GM19397 (cell line): ENCODE measurements at regions not wholly inside any gene's neighbourhood (a gene's known extent, or its start where the extent isn't known, plus 50 kb on each side); places are given as distances from the start of the nearest gene placed in this dataset.
"Not testable (repeated sequence)": the region's sequence is repeated elsewhere in the genome, so short reads cannot be mapped to it uniquely, and the experiment has no call there.

Experiments used
- ATAC-seq: cut with Tn5 transposase; IDR thresholded peaks from one replicate; pipeline ENCODE4 v1.9.1; 2021; ENCODE audit warnings: mild to moderate bottlenecking, moderate library complexity; ENCODE audit not compliant: unreplicated experiment

DNA sequence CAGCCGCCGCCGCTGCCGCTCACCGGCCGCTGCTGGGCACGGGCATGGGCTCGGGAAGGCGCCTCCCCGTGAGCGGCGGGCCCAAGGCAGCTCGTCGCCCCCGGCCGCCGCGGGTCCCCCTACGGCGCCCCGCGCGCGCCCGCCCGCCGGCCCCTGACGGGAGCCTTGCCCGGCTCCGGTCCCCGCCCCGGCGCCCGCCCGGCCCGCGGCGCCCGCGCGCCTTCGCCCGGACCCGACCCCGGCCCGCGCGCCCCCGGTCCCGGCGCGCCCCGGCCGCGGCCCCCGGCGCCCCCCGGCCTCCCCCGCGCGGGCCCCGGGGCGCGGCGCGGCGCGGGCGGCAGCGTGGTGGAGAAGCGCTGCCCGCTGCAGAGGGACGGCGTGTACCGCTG is 177.7 kb downstream of the OR4M2 start:
- no peak for ATAC-seq

DNA sequence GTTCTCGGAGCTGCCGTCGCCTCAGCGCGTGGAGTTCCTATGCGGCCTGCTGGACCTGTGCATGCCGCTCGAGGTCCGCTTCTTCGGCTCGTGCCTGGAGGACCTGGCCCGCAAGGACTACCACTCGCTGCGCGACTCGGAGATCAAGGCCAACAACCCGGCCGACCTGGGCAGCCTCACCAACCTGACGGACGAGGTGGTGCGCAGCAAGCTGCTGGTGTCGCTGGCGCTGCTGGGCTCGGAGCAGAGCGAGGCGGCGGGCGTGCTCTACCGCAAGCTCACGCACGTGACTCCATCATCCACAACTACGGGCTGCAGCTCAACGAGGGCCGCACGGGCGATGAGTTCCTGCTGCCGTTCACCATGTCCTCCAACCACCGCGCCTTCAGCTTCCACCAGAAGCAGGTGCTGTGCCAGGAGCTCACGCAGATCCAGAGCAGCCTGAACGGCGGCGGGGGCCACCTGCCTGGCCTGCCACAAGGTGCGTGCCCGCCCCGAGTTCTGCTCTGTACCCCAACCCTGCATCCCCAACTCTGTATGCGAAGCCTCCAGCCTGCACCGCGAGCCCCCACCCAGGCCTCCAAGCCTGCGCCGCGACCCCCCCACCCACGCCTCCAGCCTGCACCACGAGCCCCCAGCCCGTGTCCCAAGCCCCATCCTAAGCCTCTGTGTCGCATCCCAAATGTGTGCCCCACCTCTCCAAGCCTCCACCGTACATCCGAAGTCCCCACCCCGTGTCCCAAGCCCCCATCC is 178.2 kb downstream of the OR4M2 start:
- no peak for ATAC-seq

DNA sequence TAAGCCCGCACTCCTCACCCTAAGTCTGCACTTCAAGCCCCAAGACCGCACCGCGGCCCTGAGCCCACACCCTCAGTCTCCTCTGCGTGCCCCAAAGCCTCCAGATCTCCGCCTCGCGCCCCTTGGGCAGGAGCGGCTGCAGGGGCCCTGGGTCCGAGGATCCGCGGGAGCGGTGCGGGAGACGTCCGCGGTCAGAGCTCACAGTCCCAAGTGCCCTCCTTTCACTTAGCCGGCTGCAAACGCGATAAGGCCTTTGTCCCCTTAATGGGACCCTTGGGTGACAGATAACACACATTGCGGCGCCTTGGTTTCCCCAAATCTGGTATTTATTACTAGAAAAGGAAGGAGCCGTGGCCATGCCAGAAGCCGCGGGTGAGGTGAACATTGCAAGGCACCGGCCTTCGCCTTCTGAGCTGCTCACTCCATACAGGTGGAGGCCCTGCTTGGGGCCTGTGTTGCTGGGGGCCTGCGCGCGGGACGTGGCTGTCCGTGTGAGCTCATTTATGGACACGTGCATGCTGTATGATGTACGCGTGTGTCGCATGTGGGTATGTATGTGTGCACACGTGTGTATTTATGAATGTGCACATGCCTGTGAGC is 178.9 kb downstream of the OR4M2 start:
- not testable (repeated sequence) for ATAC-seq

DNA sequence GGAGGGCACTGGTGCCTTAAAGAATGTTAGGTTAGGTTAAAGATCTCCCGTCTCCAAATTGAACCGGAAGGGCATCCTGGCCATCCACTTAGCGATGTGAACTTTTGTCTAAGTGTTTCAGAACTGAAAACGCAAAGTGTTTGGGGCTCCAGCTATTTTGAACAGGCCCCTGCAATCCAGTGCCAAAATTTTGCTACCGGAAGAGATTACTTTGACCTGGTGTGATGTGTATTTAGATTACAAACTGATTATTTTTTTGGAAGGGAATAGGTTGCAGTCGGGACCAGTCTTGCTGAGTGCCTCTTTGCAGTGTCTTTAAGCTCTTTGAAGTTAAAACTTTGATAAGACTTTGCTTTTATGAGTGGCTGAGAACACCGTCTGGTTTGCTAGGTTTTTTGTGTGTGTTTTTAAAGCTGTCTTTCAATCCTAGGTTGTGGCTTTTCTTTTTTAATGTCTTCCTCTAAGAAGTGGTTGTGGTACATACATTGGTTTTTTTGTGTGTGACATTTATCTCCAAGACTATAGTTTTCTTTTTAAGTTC is 179.6 kb downstream of the OR4M2 start:
- ATAC-seq = no peak

DNA sequence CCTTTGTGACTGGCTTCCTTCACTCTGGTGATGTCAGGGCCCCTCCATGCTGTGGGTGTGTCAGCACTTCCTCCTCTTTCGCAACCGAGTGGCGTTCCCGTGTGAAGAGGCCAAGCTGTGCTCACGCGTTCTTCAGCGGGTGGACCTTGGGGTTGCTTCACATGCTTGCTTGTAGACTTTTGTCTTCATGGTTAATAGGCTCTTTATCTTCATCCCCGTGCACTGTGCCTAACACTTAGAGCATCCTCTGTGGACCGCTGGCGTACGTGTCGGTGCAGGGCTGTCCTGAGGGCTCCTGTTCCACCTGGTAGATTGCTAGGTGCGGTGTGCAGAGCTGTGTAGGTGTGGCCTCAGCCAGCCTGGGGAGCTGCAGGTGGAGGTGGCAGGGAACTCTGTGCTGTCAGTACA is 182.3 kb downstream of the OR4M2 start:
- no peak for ATAC-seq

DNA sequence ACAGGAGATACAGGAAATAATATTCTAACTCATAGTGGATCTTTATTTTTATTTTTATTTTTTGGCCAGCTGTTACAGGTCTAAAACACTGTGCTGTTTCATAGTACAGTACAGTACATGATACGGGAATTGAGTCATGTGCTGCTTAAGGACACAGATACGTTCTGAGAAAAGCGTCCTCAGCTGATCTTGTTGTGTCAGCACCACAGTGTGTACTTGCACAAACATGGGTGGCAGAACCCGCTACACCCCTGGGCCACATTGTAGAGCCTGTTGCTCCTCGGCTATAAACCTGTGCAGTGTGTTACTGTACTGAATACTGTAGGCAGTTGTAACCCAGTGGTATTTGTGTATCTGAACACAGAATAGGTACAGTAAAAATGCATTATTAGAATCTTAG is 183.4 kb downstream of the OR4M2 start:
- ATAC-seq = no peak

DNA sequence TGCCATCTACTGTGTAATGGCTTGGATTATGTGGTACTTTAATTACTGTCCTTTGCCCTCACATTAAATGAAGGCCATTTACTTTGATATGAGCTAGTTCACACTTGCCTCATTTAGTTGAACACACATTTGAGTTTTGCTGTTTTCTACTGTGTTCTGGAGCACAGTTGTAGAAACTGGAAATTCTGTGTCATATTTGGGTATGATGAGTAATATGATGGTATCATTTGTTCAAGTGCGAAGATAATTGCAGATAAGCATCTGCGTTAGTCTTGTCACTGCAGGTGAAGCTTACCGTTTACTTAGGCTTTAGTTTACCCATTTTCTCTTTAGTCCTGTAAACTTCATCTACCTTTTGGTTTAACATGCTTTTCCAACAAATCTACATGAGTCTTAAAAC is 183.9 kb downstream of the OR4M2 start:
- ATAC-seq = not testable (repeated sequence)

DNA sequence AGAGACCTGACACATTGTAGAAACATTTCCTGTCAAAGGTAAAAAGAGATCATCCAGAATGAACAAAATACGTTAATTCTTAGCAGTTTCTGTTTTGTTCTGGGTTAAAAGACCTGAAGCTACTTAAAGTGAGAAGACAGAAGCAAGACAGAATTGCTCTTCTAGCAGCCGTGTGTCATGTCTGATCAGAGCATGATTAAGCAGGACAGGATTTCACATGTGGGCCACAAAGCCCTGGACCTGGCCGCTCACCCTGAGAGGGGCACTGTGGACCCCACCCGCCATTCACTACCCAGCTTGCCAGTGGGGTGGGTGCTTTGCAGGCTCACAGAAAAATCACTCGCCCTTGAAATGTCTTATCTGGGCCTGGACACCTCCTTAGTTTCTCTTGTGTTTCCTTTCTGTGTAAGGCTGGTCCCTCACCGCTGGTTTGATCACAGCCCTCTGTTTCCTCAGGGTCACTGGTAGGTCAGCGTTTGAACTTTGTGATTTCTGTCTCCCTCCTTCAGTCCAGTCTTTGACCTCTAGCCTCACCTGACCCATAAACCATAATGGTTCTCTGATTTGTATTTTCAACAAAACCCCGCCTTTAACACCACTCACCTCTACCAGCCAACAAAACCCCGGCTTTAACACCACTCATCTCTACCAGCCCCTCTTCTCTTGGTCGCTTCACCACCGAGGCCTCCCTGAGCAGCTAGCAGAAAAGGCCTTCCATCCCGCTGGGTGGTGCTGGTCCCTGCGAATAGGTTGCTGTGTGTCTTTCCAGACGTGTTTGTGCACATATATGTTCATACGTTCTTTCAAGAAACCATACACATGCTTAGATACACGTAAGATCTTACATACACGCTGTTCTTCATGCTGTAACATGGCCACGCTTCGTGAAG is 185.0 kb downstream of the OR4M2 start:
- no peak for ATAC-seq

DNA sequence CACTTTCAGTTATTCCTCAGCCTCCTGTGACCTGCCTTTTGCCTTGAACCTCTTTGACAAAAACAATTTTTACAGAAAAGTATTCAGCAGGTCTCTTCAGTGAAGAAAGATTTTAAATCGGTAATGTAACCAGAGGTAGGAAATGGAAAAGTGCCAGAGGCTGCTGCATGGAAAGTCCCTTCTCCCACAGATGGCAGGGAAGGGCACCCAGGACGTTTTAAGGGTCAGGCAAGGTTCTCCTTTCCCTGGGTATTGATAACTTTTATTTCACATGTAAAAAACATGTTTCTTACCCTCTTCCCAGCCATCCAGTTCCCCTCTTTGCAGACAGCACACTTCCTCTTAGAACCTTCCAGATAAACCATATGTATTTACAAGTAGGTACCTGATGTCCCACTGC is 185.6 kb downstream of the OR4M2 start:
- ATAC-seq = no peak

DNA sequence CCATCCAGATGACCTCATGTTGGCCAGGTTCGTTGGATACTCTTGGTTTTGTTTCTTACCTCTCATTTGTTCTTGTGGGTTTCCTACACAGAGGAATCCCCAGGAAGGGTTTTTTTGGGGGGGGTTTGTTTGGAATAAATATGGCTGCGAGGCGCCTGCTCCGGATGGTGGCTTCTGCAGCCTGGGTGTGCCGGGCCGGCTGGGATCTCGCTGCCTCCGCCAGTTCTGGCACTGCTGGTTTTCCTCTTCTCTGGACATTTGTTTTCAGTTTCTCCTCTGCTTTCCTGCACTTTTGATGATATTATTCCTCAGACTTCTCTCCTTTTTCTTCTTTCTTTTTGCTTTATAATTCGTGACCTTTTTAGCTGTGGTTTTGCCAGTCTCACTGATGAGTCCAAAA is 187.4 kb downstream of the OR4M2 start:
- ATAC-seq = no peak

DNA sequence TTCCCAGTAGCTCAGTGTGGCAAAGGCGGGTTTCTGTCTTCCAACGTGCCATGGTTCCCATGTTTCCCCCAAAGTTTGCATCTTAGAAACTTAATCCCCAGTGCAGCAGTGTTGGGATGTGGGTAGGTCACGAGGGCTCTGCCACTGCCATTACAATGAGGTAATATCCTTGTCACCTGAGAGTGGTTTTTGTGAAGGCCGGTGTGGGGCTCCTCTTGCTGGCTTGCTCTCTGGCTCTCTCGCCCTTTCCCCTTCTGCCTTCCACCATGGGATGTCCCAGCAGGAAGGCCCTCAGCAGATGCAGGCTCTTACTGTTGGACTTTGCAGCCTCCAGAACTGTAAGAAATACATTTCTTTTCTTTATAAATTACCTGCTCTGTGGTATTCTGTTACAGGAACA is 187.9 kb downstream of the OR4M2 start:
- not testable (repeated sequence) for ATAC-seq

DNA sequence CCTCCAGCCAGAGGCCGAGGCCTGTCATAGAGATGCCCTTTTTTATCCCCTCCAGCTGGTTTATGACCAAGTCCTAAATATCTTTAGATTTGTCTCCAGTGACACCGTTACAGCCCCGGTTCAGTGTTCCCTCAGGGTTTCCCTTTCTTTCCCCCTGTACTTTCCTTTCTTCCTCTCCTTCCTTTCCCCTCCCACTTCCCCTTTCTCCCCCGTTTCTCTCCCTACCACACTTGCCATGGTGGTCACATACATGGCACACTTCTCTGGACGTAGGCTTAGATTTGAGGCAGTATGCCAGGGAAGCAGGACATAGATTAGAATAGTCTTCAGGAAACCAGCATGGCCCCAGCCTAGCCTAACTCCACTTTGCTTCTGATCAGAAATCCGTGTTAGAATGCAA is 188.3 kb downstream of the OR4M2 start:
- not testable (repeated sequence) for ATAC-seq

DNA sequence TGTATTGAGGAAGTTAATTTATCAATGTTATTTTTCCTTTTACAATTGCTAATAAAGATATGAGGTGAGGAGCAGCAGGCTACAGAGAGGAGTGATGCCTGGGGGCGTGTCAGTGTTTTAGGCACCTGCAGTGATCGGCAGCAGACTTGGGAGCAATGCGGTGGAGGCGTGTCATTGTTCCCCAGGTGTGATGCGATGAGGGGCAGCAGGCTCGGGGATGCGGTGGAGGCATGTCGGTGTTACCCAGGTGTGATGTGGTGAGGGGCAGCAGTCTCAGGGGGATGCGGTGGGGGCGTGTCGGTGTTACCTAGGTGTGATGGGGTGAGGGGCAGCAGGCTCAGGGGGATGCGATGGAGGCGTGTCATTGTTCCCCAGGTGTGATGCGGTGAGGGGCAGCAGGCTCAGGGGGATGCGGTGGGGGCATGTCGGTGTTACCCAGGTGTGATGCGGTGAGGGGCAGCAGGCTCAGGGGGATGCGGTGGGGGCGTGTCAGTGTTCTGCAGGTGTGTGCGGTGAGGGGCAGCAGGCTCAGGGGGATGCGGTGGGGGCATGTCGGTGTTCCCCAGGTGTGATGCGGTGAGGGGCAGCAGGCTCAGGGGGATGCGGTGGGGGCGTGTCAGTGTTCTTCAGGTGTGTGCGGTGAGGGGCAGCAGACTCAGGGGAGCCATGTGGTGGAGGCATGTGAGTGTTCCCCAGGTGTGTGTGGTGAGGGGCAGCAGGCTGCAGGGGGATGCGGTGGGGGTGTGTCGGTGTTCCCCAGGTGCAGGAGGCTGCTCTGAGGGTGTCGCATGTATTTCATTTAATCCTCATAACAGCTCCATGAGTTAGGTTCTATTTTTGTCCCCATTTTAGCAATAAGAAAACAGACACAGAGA is 186.2 kb upstream of the GOLGA6L22 start:
- not testable (repeated sequence) for ATAC-seq

DNA sequence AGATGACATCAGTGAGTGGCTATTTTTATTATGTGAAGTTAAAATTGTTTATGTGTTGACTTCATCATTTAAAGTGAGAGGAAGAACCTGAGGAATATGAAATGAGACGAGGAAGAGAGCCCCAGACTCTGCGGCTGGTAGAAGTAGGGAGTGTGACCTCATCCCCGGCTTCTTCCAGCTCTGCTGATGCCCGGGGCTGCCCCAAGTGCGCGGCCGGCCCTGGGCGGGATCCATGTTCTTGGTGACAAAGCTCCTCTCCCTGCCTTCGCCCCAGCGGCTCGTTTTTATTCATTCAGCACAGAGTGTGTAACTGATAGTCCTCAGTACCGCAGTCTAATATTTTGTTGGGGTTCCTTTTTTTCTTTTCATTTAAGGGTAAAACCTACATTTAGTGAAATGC is 185.5 kb upstream of the GOLGA6L22 start:
- ATAC-seq = not testable (repeated sequence)

DNA sequence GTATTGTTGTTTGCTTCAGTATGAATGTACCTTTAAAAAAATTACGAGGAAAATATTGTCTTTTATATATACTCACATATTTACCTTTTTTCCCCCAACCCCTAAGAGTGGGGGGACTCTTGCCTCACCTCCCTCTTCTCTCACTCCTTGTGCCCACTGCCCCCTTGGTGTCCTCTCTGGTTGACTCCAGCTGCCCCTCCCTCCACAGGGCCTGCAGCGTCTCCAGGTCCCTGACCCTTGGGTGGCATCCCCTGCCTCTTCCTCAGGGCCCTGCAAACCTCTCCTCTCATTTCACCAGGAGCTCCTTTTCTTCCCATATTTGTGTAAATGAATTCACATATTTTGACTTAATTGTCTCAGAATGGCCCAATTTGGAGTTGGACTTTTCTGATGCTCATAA is 184.3 kb upstream of the GOLGA6L22 start:
- not testable (repeated sequence) for ATAC-seq

DNA sequence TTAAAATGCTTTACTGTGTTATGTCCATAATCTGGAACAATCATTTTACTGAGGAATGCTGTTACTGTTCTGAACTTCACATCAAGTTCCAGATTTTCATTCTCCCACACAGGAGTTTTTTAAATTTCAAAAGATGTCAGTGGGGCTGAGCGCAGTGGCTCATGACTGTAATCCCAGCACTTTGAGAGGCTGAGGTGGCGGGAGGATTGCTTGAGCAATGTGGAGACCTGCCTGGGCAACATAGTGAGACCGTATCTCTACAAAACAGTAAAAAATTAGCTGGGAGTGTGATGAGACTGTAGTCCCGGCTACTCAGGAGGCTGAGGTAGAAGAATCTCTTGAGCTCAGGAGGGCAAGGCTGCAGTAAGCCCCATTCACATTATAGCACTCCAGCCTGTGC is 177.9 kb upstream of the GOLGA6L22 start:
- not testable (repeated sequence) for ATAC-seq

DNA sequence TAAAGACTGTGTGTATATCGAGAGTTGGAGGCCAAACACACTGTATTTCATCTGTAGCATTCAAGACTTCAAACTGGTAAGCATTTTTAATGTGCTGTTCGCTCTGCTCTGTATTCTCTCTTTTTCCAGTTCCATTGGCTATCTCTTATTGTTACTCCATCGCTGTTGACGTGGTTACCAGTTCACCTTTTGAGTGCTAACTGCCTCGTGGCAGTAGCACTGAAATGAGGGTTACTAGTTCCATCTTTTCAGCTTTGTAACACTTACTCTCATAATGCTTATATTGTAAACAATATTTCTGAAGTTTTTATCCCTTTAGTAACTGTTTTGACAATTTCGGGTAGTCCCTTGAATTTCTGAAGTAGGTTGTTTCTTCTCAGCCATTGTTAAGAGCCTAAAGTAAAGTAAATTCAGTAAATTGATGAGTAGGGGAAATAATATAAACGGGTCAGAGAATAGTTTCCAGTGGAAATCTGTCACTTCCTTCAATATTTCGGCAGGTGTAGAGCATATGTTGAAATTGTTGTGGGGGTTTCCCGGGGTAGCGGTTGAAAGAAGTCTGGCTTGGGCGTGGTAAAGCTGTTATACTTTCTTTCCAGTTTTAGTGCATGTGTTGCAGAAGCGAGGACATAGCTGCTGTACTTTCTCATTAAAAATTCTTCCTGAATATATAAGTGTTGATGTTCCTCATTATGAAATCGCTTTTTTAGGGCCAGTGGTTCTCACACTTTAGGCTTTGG is 175.7 kb upstream of the GOLGA6L22 start:
- peak; percentile 37 for ATAC-seq

DNA sequence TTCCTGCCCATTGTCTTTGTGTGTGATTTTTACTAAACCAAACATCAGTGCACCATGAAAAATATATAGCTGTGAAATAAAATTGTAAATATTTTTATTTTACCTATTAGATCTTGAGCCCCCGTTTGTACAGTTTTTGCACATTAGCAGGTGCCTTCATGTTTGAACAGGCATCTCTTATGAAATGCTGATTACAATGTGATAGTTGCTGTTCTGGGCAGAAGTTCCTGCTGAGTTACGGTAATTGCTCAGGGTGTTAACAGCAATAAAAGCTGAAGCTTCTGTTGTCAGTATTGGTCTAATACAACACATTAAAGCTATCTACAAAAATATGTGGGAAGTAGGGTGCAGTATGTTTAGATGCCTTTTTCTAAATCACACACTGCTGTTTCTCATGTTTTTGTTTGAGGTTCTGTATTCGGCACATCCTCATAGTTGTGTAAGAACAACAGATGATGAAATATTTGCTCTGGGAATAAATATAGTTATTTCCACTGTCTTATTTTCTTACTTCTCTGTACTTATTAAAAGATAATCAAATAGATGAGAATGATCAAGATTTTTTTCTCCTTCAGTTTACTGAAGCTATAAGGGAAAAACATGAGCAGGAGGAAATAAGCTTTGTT is 173.8 kb upstream of the GOLGA6L22 start:
- not testable (repeated sequence) for ATAC-seq

DNA sequence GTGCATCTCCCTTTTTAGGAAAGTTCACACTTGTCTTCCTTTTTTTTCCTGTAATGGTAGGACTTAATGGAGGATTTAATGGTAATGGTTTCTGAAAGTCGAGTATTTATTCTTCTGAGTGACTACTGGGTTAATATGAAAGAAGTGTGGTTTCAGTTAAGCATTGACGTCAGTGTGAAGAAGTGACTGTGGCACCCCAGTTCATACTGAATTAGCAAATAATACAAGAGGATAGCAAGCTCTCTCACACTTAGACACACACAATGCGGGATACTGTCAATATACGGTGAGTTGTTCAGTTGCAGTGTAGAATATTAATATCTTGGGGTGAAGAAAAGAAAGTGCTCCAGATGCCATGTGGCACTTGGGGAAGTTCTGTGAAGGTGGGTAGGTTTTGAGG is 167.6 kb upstream of the GOLGA6L22 start:
- not testable (repeated sequence) for ATAC-seq
